ENCODE measurements at regions not wholly inside any gene's neighbourhood (a gene's known extent, or its start where the extent isn't known, plus 50 kb on each side); places are given as distances from the start of the nearest gene placed in this dataset.

GRCh38 chr20:12331236-12331635 is 413.5 kb downstream of the BTBD3 start:
- Histone ChIP-seq H3K9me3 (ENCODE audit: control insufficient read depth, low read length) (peaks cover 12% of the 10 kb centered on the region), H3K4me1 (ENCODE audit: control insufficient read depth, insufficient read depth, low read length) (peaks cover 8% of the 10 kb centered on the region), H3K27me3 (replicated peaks; ENCODE audit: control insufficient read depth, insufficient read depth, low read length) (no peaks in the 10 kb centered on the region), H3K36me3 (ENCODE audit: control insufficient read depth, insufficient read depth, low read length, severe bottlenecking) (no peaks in the 10 kb centered on the region), H3K9ac (ENCODE audit: low read length) (no peak overlapping the region), H3K4me3 (ENCODE audit: low read length) (no peak overlapping the region)
- no peak for DNase-seq (ENCODE audit: low read depth)

- DNase-seq (ENCODE audit: low read depth), result no peak
- H3K4me3 ChIP-seq (ENCODE audit: low read length), result no peak overlapping the region
- H3K27me3 ChIP-seq (replicated peaks; ENCODE audit: control insufficient read depth, insufficient read depth, low read length), result no peaks in the 10 kb centered on the region
- no peaks in the 10 kb centered on the region for H3K4me1 ChIP-seq (ENCODE audit: control insufficient read depth, insufficient read depth, low read length)
- no peak overlapping the region for H3K9ac ChIP-seq (ENCODE audit: low read length)
- no peaks in the 10 kb centered on the region for H3K9me3 ChIP-seq (ENCODE audit: control insufficient read depth, low read length)
- H3K36me3 ChIP-seq (ENCODE audit: control insufficient read depth, insufficient read depth, low read length, severe bottlenecking), result no peaks in the 10 kb centered on the region
Measured at GRCh38 chr20:12337601-12338000, 419.9 kb downstream of the BTBD3 start.

DNA sequence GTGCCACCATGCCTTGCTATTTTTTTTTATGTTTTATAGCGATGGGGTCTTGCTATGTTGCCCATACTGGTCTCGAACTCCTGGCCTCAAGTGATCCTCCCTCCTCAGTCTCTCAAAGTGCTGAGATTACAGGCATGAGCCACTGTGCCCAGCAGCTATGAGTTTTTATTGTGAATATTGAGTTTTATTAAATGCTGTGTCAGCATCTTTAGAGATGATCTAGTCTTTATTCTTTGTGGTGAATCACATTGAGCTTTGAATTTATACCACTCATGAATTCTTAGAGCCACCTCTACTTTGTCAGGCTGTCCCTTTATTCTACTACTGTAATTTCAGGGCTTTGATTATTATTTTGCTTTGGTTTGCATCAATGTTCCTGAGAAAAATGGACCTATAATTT is 428.3 kb downstream of the BTBD3 start:
- Histone ChIP-seq H3K4me1 (ENCODE audit: control insufficient read depth, insufficient read depth, low read length) (no peaks in the 10 kb centered on the region), H3K4me3 (ENCODE audit: low read length) (no peak overlapping the region), H3K9me3 (ENCODE audit: control insufficient read depth, low read length) (no peaks in the 10 kb centered on the region), H3K9ac (ENCODE audit: low read length) (no peak overlapping the region), H3K27me3 (replicated peaks; ENCODE audit: control insufficient read depth, insufficient read depth, low read length) (no peaks in the 10 kb centered on the region), H3K36me3 (ENCODE audit: control insufficient read depth, insufficient read depth, low read length, severe bottlenecking) (no peaks in the 10 kb centered on the region)
- DNase-seq (ENCODE audit: low read depth), result no peak

DNA sequence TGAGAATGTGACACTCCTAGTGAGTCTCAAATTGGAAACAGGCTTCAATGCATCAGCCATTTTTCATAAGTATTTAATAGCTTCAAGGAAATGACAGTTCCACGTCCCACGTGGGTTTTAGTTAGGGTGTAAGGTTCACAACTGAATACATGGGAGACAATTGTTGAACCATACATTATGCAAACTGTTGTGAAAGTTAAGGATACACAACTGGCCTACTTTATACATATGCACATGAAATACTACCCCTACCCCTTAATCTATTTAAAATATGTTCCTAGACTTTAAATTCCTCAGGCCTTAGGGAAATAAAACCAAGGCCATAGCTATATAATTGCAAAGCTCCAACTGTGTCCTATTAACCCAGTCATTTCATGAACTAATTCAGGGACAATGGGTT is 436.1 kb downstream of the BTBD3 start:
- H3K9me3 ChIP-seq (ENCODE audit: control insufficient read depth, low read length), result peaks cover 3% of the 10 kb centered on the region
- H3K4me3 ChIP-seq (ENCODE audit: low read length), result no peak overlapping the region
- DNase-seq (ENCODE audit: low read depth), result no peak
- H3K27me3 ChIP-seq (replicated peaks; ENCODE audit: control insufficient read depth, insufficient read depth, low read length), result no peaks in the 10 kb centered on the region
- no peaks in the 10 kb centered on the region for H3K4me1 ChIP-seq (ENCODE audit: control insufficient read depth, insufficient read depth, low read length)
- no peak overlapping the region for H3K9ac ChIP-seq (ENCODE audit: low read length)
- H3K36me3 ChIP-seq (ENCODE audit: control insufficient read depth, insufficient read depth, low read length, severe bottlenecking), result no peaks in the 10 kb centered on the region

DNA sequence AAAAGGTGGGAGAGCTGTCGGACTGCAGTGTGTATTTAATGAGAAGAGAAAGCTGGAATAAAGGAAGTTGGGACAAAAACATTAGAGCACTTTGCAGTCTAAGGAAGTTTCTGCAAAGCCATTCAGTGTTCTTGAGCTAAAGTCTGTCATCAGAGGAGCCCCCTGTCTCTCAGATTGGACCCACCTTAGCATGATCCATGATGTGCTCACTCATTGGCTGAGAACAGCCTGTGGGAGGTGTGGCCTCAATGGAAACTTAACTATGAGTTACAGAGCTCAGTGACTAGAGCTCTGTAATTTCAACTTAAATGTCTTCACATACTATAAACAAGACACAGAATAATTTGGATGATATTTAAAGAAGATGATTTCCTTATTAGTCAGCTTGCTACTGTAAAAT is 437.0 kb downstream of the BTBD3 start:
- H3K4me1 ChIP-seq (ENCODE audit: control insufficient read depth, insufficient read depth, low read length), result no peaks in the 10 kb centered on the region
- no peaks in the 10 kb centered on the region for H3K36me3 ChIP-seq (ENCODE audit: control insufficient read depth, insufficient read depth, low read length, severe bottlenecking)
- DNase-seq (ENCODE audit: low read depth), result no peak
- H3K4me3 ChIP-seq (ENCODE audit: low read length), result no peak overlapping the region
- no peak overlapping the region for H3K9ac ChIP-seq (ENCODE audit: low read length)
- no peaks in the 10 kb centered on the region for H3K27me3 ChIP-seq (replicated peaks; ENCODE audit: control insufficient read depth, insufficient read depth, low read length)
- peaks cover 3% of the 10 kb centered on the region for H3K9me3 ChIP-seq (ENCODE audit: control insufficient read depth, low read length)

- H3K4me1 ChIP-seq (ENCODE audit: control insufficient read depth, insufficient read depth, low read length), result no peaks in the 10 kb centered on the region
- no peaks in the 10 kb centered on the region for H3K27me3 ChIP-seq (replicated peaks; ENCODE audit: control insufficient read depth, insufficient read depth, low read length)
- no peak for DNase-seq (ENCODE audit: low read depth)
- H3K36me3 ChIP-seq (ENCODE audit: control insufficient read depth, insufficient read depth, low read length, severe bottlenecking), result no peaks in the 10 kb centered on the region
- H3K9me3 ChIP-seq (ENCODE audit: control insufficient read depth, low read length), result peaks cover 3% of the 10 kb centered on the region
- no peak overlapping the region for H3K4me3 ChIP-seq (ENCODE audit: low read length)
- no peak overlapping the region for H3K9ac ChIP-seq (ENCODE audit: low read length)
Measured at GRCh38 chr20:12355185-12355584, 437.5 kb downstream of the BTBD3 start.

DNA sequence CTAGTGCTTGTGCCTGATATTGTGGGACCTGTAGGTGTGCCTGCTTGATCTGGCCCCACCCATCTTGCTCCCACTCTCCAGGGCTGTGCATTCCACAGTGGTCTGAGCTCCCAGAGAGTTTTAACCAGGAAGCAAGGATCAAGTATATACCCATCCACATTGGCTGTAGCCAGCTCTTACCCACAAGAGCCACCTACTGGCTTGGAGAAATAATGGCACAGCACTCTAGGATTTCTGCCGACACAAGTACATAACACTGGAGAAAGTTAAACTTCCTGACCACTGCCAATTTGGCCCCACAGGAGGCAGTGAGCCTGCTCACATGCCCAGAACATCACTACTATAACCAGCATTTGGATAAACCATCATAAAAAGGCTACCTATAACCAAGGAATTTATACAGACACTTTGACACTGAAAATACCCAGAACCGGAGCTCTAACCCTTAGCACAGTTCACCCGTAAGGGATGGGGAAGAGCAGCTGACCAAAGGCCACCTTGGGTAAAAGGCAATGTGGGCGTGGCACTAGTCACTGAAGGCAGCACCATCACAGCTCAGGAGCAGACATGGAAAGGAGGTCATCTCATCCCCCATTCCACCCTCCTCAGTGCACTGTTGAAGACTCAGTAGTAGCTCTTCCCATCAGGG is 440.4 kb downstream of the BTBD3 start:
- H3K36me3 ChIP-seq (ENCODE audit: control insufficient read depth, insufficient read depth, low read length, severe bottlenecking), result no peaks in the 10 kb centered on the region
- peaks cover 3% of the 10 kb centered on the region for H3K9me3 ChIP-seq (ENCODE audit: control insufficient read depth, low read length)
- no peak for DNase-seq (ENCODE audit: low read depth)
- H3K4me3 ChIP-seq (ENCODE audit: low read length), result no peak overlapping the region
- no peak overlapping the region for H3K9ac ChIP-seq (ENCODE audit: low read length)
- H3K27me3 ChIP-seq (replicated peaks; ENCODE audit: control insufficient read depth, insufficient read depth, low read length), result no peaks in the 10 kb centered on the region
- no peaks in the 10 kb centered on the region for H3K4me1 ChIP-seq (ENCODE audit: control insufficient read depth, insufficient read depth, low read length)

DNA sequence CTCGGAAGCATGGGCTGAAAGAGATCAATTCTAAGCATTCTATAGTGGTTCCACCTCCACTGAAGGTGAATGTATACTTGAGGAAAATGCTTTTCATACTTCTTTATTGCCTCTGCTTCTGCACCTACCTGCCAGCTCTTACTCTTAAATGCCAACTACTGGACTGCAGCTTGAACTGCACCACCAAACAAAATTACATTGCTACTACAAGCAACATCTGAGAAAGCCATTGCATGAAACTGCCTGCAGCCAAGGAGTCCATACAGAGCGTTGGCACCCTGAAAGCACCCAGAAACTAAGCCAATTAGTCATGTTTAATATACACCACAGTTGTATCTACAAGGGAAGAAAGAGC is 440.9 kb downstream of the BTBD3 start:
- H3K4me3 ChIP-seq (ENCODE audit: low read length), result no peak overlapping the region
- no peak overlapping the region for H3K9ac ChIP-seq (ENCODE audit: low read length)
- H3K9me3 ChIP-seq (ENCODE audit: control insufficient read depth, low read length), result peaks cover 3% of the 10 kb centered on the region
- no peak for DNase-seq (ENCODE audit: low read depth)
- H3K27me3 ChIP-seq (replicated peaks; ENCODE audit: control insufficient read depth, insufficient read depth, low read length), result no peaks in the 10 kb centered on the region
- H3K36me3 ChIP-seq (ENCODE audit: control insufficient read depth, insufficient read depth, low read length, severe bottlenecking), result no peaks in the 10 kb centered on the region
- H3K4me1 ChIP-seq (ENCODE audit: control insufficient read depth, insufficient read depth, low read length), result no peaks in the 10 kb centered on the region

DNA sequence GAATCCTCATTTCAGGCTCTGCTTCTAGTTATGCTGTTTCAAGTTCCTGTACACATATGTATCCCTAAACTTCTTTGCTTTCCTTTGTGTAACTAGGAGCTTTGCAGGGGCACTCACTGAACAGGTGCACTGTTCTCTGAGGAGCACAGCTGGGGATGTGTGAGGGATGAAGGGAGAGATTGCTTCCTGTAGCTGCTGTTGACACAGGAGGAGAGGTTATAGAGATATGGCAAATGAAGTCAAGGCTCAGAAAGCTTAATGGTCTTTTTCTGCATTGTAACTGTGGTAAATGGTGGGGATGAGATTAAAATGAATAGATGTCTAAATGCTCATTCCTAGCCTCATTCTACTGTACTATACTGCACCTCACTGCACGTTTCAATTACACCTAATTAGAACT is 454.3 kb downstream of the BTBD3 start:
- Histone ChIP-seq H3K4me3 (ENCODE audit: low read length) (no peak overlapping the region), H3K4me1 (ENCODE audit: control insufficient read depth, insufficient read depth, low read length) (no peaks in the 10 kb centered on the region), H3K36me3 (ENCODE audit: control insufficient read depth, insufficient read depth, low read length, severe bottlenecking) (no peaks in the 10 kb centered on the region), H3K9ac (ENCODE audit: low read length) (no peak overlapping the region), H3K27me3 (replicated peaks; ENCODE audit: control insufficient read depth, insufficient read depth, low read length) (no peaks in the 10 kb centered on the region), H3K9me3 (ENCODE audit: control insufficient read depth, low read length) (no peaks in the 10 kb centered on the region)
- no peak for DNase-seq (ENCODE audit: low read depth)

GRCh38 chr20:12372557-12372956 is 454.9 kb downstream of the BTBD3 start:
- H3K4me3 ChIP-seq (ENCODE audit: low read length), result no peak overlapping the region
- no peaks in the 10 kb centered on the region for H3K4me1 ChIP-seq (ENCODE audit: control insufficient read depth, insufficient read depth, low read length)
- no peaks in the 10 kb centered on the region for H3K27me3 ChIP-seq (replicated peaks; ENCODE audit: control insufficient read depth, insufficient read depth, low read length)
- no peak for DNase-seq (ENCODE audit: low read depth)
- H3K36me3 ChIP-seq (ENCODE audit: control insufficient read depth, insufficient read depth, low read length, severe bottlenecking), result no peaks in the 10 kb centered on the region
- H3K9ac ChIP-seq (ENCODE audit: low read length), result no peak overlapping the region
- H3K9me3 ChIP-seq (ENCODE audit: control insufficient read depth, low read length), result no peaks in the 10 kb centered on the region

GRCh38 chr20:12375967-12376366 is 458.3 kb downstream of the BTBD3 start:
- Histone ChIP-seq H3K9me3 (ENCODE audit: control insufficient read depth, low read length) (no peaks in the 10 kb centered on the region), H3K27me3 (replicated peaks; ENCODE audit: control insufficient read depth, insufficient read depth, low read length) (no peaks in the 10 kb centered on the region), H3K4me1 (ENCODE audit: control insufficient read depth, insufficient read depth, low read length) (no peaks in the 10 kb centered on the region), H3K4me3 (ENCODE audit: low read length) (no peak overlapping the region), H3K36me3 (ENCODE audit: control insufficient read depth, insufficient read depth, low read length, severe bottlenecking) (no peaks in the 10 kb centered on the region), H3K9ac (ENCODE audit: low read length) (no peak overlapping the region)
- no peak for DNase-seq (ENCODE audit: low read depth)

DNA sequence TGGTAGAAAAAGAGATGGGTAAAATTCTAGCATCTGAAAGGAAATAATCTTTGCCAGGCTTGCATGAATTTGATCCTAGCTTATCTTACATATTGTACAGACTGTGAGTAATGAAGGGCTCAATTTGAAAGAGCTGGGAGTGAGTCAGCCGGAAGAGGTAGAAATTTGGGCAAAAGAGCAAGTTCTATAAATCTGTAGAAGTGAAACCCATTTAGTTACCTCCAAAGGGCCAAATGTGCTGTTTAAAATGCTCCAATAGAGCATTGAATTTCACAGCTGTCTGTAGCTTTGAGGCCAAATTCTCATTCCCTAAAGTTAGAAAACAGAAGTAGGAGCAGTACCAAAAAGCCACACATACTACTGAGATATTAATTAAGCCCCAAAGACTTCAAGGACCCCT is 466.1 kb downstream of the BTBD3 start:
- no peak overlapping the region for H3K9ac ChIP-seq (ENCODE audit: low read length)
- no peaks in the 10 kb centered on the region for H3K9me3 ChIP-seq (ENCODE audit: control insufficient read depth, low read length)
- no peak overlapping the region for H3K4me3 ChIP-seq (ENCODE audit: low read length)
- H3K4me1 ChIP-seq (ENCODE audit: control insufficient read depth, insufficient read depth, low read length), result no peaks in the 10 kb centered on the region
- H3K36me3 ChIP-seq (ENCODE audit: control insufficient read depth, insufficient read depth, low read length, severe bottlenecking), result no peaks in the 10 kb centered on the region
- DNase-seq (ENCODE audit: low read depth), result no peak
- no peaks in the 10 kb centered on the region for H3K27me3 ChIP-seq (replicated peaks; ENCODE audit: control insufficient read depth, insufficient read depth, low read length)

All from adipocyte (in vitro differentiated cells).